Sigmoid colon (tissue), 4 donors: ENCODE measurements at regions not wholly inside any gene's neighbourhood (a gene's known extent, or its start where the extent isn't known, plus 50 kb on each side); places are given as distances from the start of the nearest gene placed in this dataset.

ENCODE experiments used
- EP300 ChIP-seq, 4 donors: sonication (generic); formaldehyde crosslinking; IDR thresholded peaks; one replicate each; pipeline ENCODE4 v1.6.1; 2017; ENCODE audit warnings: antibody characterized with exemption in 4 of 4
- POLR2A ChIP-seq, 2 donors: fragments of 450-650 bp; IDR thresholded peaks; one replicate each; pipeline ENCODE4 v1.6.1; 2016; ENCODE audit warnings: antibody characterized with exemption in 2 of 2, mild to moderate bottlenecking in 2 of 2, moderate library complexity in 2 of 2
- POLR2AphosphoS5 ChIP-seq, 4 donors: sonication (generic); formaldehyde crosslinking; IDR thresholded peaks; one replicate each; pipeline ENCODE4 v1.6.1; 2017; ENCODE audit warnings: antibody characterized with exemption in 4 of 4
- TF ChIP-seq, protein P1 (sequence below), 4 experiments: fragments of 450-650 bp in 3 of 4; fragments of 200-600 bp in 1 of 4; IDR thresholded peaks; one replicate each; pipeline ENCODE4 v1.5.1; 2016 to 2019; ENCODE audit warnings: antibody characterized with exemption in 4 of 4, mild to moderate bottlenecking in 3 of 4, moderate library complexity in 2 of 4

- no peak for TF ChIP-seq POLR2A (IDR thresholded peaks at IDR 0.05)
- no peak for TF ChIP-seq EP300 (IDR thresholded peaks at IDR 0.05)
- no peak for TF ChIP-seq POLR2AphosphoS5 (IDR thresholded peaks at IDR 0.05)
- TF ChIP-seq, protein P1, sequence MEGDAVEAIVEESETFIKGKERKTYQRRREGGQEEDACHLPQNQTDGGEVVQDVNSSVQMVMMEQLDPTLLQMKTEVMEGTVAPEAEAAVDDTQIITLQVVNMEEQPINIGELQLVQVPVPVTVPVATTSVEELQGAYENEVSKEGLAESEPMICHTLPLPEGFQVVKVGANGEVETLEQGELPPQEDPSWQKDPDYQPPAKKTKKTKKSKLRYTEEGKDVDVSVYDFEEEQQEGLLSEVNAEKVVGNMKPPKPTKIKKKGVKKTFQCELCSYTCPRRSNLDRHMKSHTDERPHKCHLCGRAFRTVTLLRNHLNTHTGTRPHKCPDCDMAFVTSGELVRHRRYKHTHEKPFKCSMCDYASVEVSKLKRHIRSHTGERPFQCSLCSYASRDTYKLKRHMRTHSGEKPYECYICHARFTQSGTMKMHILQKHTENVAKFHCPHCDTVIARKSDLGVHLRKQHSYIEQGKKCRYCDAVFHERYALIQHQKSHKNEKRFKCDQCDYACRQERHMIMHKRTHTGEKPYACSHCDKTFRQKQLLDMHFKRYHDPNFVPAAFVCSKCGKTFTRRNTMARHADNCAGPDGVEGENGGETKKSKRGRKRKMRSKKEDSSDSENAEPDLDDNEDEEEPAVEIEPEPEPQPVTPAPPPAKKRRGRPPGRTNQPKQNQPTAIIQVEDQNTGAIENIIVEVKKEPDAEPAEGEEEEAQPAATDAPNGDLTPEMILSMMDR (IDR thresholded peaks at IDR 0.05) = no peak
These were observed 182.1 kb upstream of the ACTBL2 start for GRCh38 chr5:57664700-57665099.
